HEK293 (cell line): ENCODE measurements at regions not wholly inside any gene's neighbourhood (a gene's known extent, or its start where the extent isn't known, plus 50 kb on each side); places are given as distances from the start of the nearest gene placed in this dataset.

Experiments used
- CTCF ChIA-PET: fragments of 350-600 bp; formaldehyde crosslinking; extraction: SDS; loops from one replicate; lab custom pipeline; 2021; ENCODE audit warnings: antibody characterized with exemption; lab: Yijun Ruan, JAX
- POLR2A ChIA-PET: fragments of 300-600 bp; formaldehyde crosslinking; extraction: SDS; loops from one replicate; lab custom pipeline; 2020; ENCODE audit warnings: antibody characterized with exemption, inconsistent platforms; lab: Yijun Ruan, JAX
- H3K27ac ChIP-seq: fragments of 200-500 bp; sonication (Bioruptor generic); 2 replicates; pipeline ENCODE4 v1.5.1; 2014; ENCODE audit warnings: low read depth, low read length, control low read depth, inconsistent platforms; ENCODE audit errors: extremely low read depth
- H3K36me3 ChIP-seq, 2 experiments: fragments of 200-500 bp in 1 of 2; sonication (Bioruptor generic) in 1 of 2; 1 replicate in 1 of 2; 2 replicates in 1 of 2; pipeline ENCODE4 v1.5.1; 2014 to 2017; ENCODE audit warnings: inconsistent platforms in 2 of 2, low read length in 2 of 2; ENCODE audit not compliant: control insufficient read depth in 2 of 2, insufficient read depth in 1 of 2
- H3K4me1 ChIP-seq: fragments of 200-500 bp; sonication (Bioruptor generic); 2 replicates; pipeline ENCODE4 v1.5.1; 2014; ENCODE audit warnings: mild to moderate bottlenecking, low read length, inconsistent platforms; ENCODE audit not compliant: control insufficient read depth, insufficient read depth
- H3K4me3 ChIP-seq: 2 replicates; pipeline ENCODE4 v1.5.1; 2011; ENCODE audit warnings: low read depth, mild to moderate bottlenecking, control low read depth, low read length, moderate library complexity
- H3K9me3 ChIP-seq: fragments of 200-500 bp; sonication (Bioruptor generic); 2 replicates; pipeline ENCODE4 v1.5.1; 2014; ENCODE audit warnings: low read depth, low read length, inconsistent platforms; ENCODE audit not compliant: control insufficient read depth, insufficient read depth
- GLIS1 ChIP-seq: fragments of 450-650 bp; formaldehyde crosslinking; IDR thresholded peaks from 2 replicates; pipeline ENCODE4 v1.5.1; 2016; ENCODE audit warnings: missing biosample characterization, missing genetic modification characterization
- KLF10 ChIP-seq: fragments of 450-650 bp; IDR thresholded peaks from 2 replicates; pipeline ENCODE4 v1.5.1; 2018; ENCODE audit warnings: missing biosample characterization, mild to moderate bottlenecking, missing genetic modification characterization
- KLF16 ChIP-seq: fragments of 450-650 bp; formaldehyde crosslinking; IDR thresholded peaks from 2 replicates; pipeline ENCODE4 v1.5.1; 2017; ENCODE audit warnings: missing biosample characterization, missing genetic modification characterization
- KLF17 ChIP-seq: fragments of 450-650 bp; formaldehyde crosslinking; IDR thresholded peaks from 2 replicates; pipeline ENCODE4 v1.5.1; 2016; ENCODE audit warnings: missing biosample characterization, missing genetic modification characterization
- RBAK ChIP-seq: fragments of 450-650 bp; formaldehyde crosslinking; IDR thresholded peaks from 2 replicates; pipeline ENCODE4 v1.5.1; 2016; ENCODE audit warnings: missing biosample characterization, missing genetic modification characterization
- SP3 ChIP-seq: fragments of 450-650 bp; formaldehyde crosslinking; IDR thresholded peaks from 2 replicates; pipeline ENCODE4 v1.5.1; 2016; ENCODE audit warnings: missing biosample characterization, missing genetic modification characterization
- TRIM28 ChIP-seq: IDR thresholded peaks from 2 replicates; pipeline ENCODE4 v1.6.1; 2011; ENCODE audit warnings: low read length, control low read depth, borderline replicate concordance
- ZBTB11 ChIP-seq: fragments of 450-650 bp; formaldehyde crosslinking; conservative IDR thresholded peaks from 2 replicates; pipeline ENCODE4 v1.5.1; 2016; ENCODE audit warnings: low read depth, missing biosample characterization, missing genetic modification characterization
- ZFP37 ChIP-seq: fragments of 450-650 bp; formaldehyde crosslinking; IDR thresholded peaks from 2 replicates; pipeline ENCODE4 v1.5.1; 2016; ENCODE audit warnings: missing biosample characterization, missing genetic modification characterization
- ZNF10 ChIP-seq: fragments of 450-650 bp; formaldehyde crosslinking; IDR thresholded peaks from 2 replicates; pipeline ENCODE4 v1.5.1; 2017; ENCODE audit warnings: missing biosample characterization, missing genetic modification characterization
- ZNF138 ChIP-seq: fragments of 450-650 bp; formaldehyde crosslinking; IDR thresholded peaks from 2 replicates; pipeline ENCODE4 v1.5.1; 2016; ENCODE audit warnings: missing biosample characterization, missing genetic modification characterization, borderline replicate concordance
- ZNF146 ChIP-seq: fragments of 450-650 bp; formaldehyde crosslinking; IDR thresholded peaks from 2 replicates; pipeline ENCODE4 v1.5.1; 2016; ENCODE audit warnings: missing biosample characterization, missing genetic modification characterization
- ZNF157 ChIP-seq: fragments of 450-650 bp; formaldehyde crosslinking; IDR thresholded peaks from 2 replicates; pipeline ENCODE4 v1.5.1; 2016; ENCODE audit warnings: missing biosample characterization, missing genetic modification characterization
- ZNF169 ChIP-seq: fragments of 450-650 bp; formaldehyde crosslinking; IDR thresholded peaks from 2 replicates; pipeline ENCODE4 v1.5.1; 2016; ENCODE audit warnings: missing biosample characterization, missing genetic modification characterization
- ZNF221 ChIP-seq: fragments of 450-650 bp; formaldehyde crosslinking; IDR thresholded peaks from 2 replicates; pipeline ENCODE4 v1.5.1; 2017; ENCODE audit warnings: missing biosample characterization, missing genetic modification characterization, borderline replicate concordance
- ZNF26 ChIP-seq: fragments of 450-650 bp; formaldehyde crosslinking; IDR thresholded peaks from 2 replicates; pipeline ENCODE4 v1.5.1; 2016; ENCODE audit warnings: missing biosample characterization, missing genetic modification characterization
- ZNF292 ChIP-seq: fragments of 450-650 bp; formaldehyde crosslinking; IDR thresholded peaks from 2 replicates; pipeline ENCODE4 v1.5.1; 2016; ENCODE audit warnings: low read depth, missing biosample characterization, missing genetic modification characterization, borderline replicate concordance
- ZNF366 ChIP-seq: fragments of 450-650 bp; formaldehyde crosslinking; conservative IDR thresholded peaks from 2 replicates; pipeline ENCODE4 v1.5.1; 2016; ENCODE audit warnings: missing biosample characterization, missing genetic modification characterization
- ZNF514 ChIP-seq: fragments of 450-650 bp; formaldehyde crosslinking; IDR thresholded peaks from 2 replicates; pipeline ENCODE4 v1.5.1; 2016; ENCODE audit warnings: missing biosample characterization, missing genetic modification characterization
- ZNF600 ChIP-seq: fragments of 450-650 bp; formaldehyde crosslinking; IDR thresholded peaks from 2 replicates; pipeline ENCODE4 v1.5.1; 2016; ENCODE audit warnings: missing biosample characterization, missing genetic modification characterization
- ZNF610 ChIP-seq: fragments of 450-650 bp; formaldehyde crosslinking; IDR thresholded peaks from 2 replicates; pipeline ENCODE4 v1.5.1; 2016; ENCODE audit warnings: missing biosample characterization, missing genetic modification characterization, borderline replicate concordance
- ZNF623 ChIP-seq: fragments of 450-650 bp; formaldehyde crosslinking; IDR thresholded peaks from 2 replicates; pipeline ENCODE4 v1.5.1; 2016; ENCODE audit warnings: missing biosample characterization, missing genetic modification characterization
- ZNF629 ChIP-seq: fragments of 450-650 bp; formaldehyde crosslinking; IDR thresholded peaks from 2 replicates; pipeline ENCODE4 v1.5.1; 2017; ENCODE audit warnings: missing biosample characterization, missing genetic modification characterization
- ZNF677 ChIP-seq: fragments of 450-650 bp; IDR thresholded peaks from 2 replicates; pipeline ENCODE4 v1.5.0; 2018; ENCODE audit warnings: missing biosample characterization, mild to moderate bottlenecking, missing genetic modification characterization, moderate library complexity
- ZNF777 ChIP-seq: fragments of 450-650 bp; formaldehyde crosslinking; IDR thresholded peaks from 2 replicates; pipeline ENCODE4 v1.5.1; 2017; ENCODE audit warnings: missing biosample characterization, missing genetic modification characterization, borderline replicate concordance
- ZNF792 ChIP-seq: fragments of 450-650 bp; formaldehyde crosslinking; IDR thresholded peaks from 2 replicates; pipeline ENCODE4 v1.5.1; 2016; ENCODE audit warnings: missing biosample characterization, missing genetic modification characterization

- H3K9me3 ChIP-seq, result no peaks in the 10 kb centered on the region
- no peaks in the 10 kb centered on the region for H3K4me1 ChIP-seq
- ChIA-PET POLR2A (no interaction called here), CTCF (interaction anchor here (0.6 to 5.2 kb wide), 7 partner anchors 7 to 445 kb away, joined by 3 to 25 read pairs (median 5); no protein-coding TSS in a partner anchor)
- H3K27ac ChIP-seq, result no peak overlapping the region
- TF ChIP-seq KLF17 (tag by site-specific recombination) (no peak), ZNF629 (tag by site-specific recombination) (no peak), ZNF138 (tag by site-specific recombination) (no peak), ZNF777 (tag by site-specific recombination) (no peak), TRIM28 (no peak), ZNF600 (tag by site-specific recombination) (no peak), KLF10 (tag by site-specific recombination) (no peak), ZBTB11 (tag by site-specific recombination) (no peak), ZNF146 (tag by site-specific recombination) (no peak), ZNF792 (tag by site-specific recombination) (no peak), SP3 (tag by site-specific recombination) (no peak), ZNF157 (tag by site-specific recombination) (no peak), ZNF26 (no peak)
- TF ChIP-seq, all 188 proteins: peak for 0
- no peak overlapping the region for H3K4me3 ChIP-seq
- no peaks in the 10 kb centered on the region for H3K36me3 ChIP-seq
Observed at GRCh38 chr6:25024821-25025220, 89.1 kb upstream of the RIPOR2 start.

GRCh38 chr6:25025248-25025918 lies 89.6 kb upstream of the RIPOR2 start:
- ChIA-PET CTCF (interaction anchor here (0.6 to 5.2 kb wide), 12 partner anchors 8 to 446 kb away, joined by 3 to 25 read pairs (median 4); no protein-coding TSS in a partner anchor), POLR2A (interaction anchor here (0.7 kb wide), 1 partner anchor 714 kb away, joined by 3 read pairs; no protein-coding TSS in a partner anchor)
- no peak overlapping the region for H3K4me3 ChIP-seq
- H3K36me3 ChIP-seq, result no peaks in the 10 kb centered on the region
- no peaks in the 10 kb centered on the region for H3K9me3 ChIP-seq
- H3K4me1 ChIP-seq, result no peaks in the 10 kb centered on the region
- no peak overlapping the region for H3K27ac ChIP-seq
- TF ChIP-seq ZFP37 (tag by site-specific recombination), result no peak
- TF ChIP-seq ZNF366 (tag by site-specific recombination), result no peak
- no peak for TF ChIP-seq ZNF10 (tag by site-specific recombination)
- TF ChIP-seq ZNF292 (tag by site-specific recombination), result no peak
- TF ChIP-seq ZNF169 (tag by site-specific recombination), result no peak
- TF ChIP-seq ZNF623 (tag by site-specific recombination), result no peak
- TF ChIP-seq KLF16 (tag by site-specific recombination), result no peak
- no peak for TF ChIP-seq ZNF514
- no peak for TF ChIP-seq ZNF600 (tag by site-specific recombination)
- no peak for TF ChIP-seq GLIS1
- no peak for TF ChIP-seq ZNF610 (tag by site-specific recombination)
- TF ChIP-seq ZNF677 (tag by site-specific recombination), result no peak
- TF ChIP-seq ZNF221 (tag by site-specific recombination), result no peak
- no peak for TF ChIP-seq RBAK
- no peak for TF ChIP-seq SP3 (tag by site-specific recombination)
- TF ChIP-seq ZBTB11 (tag by site-specific recombination), result no peak
